ENCODE measurements at regions not wholly inside any gene's neighbourhood (a gene's known extent, or its start where the extent isn't known, plus 50 kb on each side); places are given as distances from the start of the nearest gene placed in this dataset.
A peak's percentile ranks its signal among the peaks of the same experiment; 100 is the strongest.

GRCh38 chr12:124499898-124500244 lies 67.5 kb downstream of the NCOR2 start:
- Histone ChIP-seq H3K4me2 (ENCODE audit: insufficient read depth, low read length) (no peak overlapping the region), H3K9ac (ENCODE audit: low read depth, low read length) (no peak overlapping the region), H3K4me1 (ENCODE audit: insufficient read depth, low read length) (no peaks in the 10 kb centered on the region), H3K27me3 (ENCODE audit: insufficient read depth, low read length, poor library complexity) (no peaks in the 10 kb centered on the region), H3K9me3 (ENCODE audit: insufficient read depth, low read length, severe bottlenecking) (no peaks in the 10 kb centered on the region), H4K20me1 (ENCODE audit: insufficient read depth, low read length) (peaks cover 100% of the 10 kb centered on the region), H3K4me3 (ENCODE audit: low read depth in 1 of 2, low read length in 2 of 2) (no peak overlapping the region), H3K79me2 (ENCODE audit: insufficient read depth, low read length) (peaks cover 94% of the 10 kb centered on the region), H3K36me3 (ENCODE audit: insufficient read depth, low read length) (peaks cover 15% of the 10 kb centered on the region; the same call in 1 of the 2 replicates), H2AFZ (ENCODE audit: low read depth, low read length) (no peak overlapping the region), H3K27ac (ENCODE audit: low read length) (0 out of 2 replicates have a peak overlapping the region, but pooled peaks have one; percentile 13)
- ATAC-seq (ENCODE audit: insufficient read depth, low read depth): no peak
- no peak for DNase-seq
- TF ChIP-seq CTCF (IDR thresholded peaks at IDR 0.05; ENCODE audit: borderline replicate concordance, extremely low read depth, low read length, poor library complexity, severe bottlenecking): no peak
- TF ChIP-seq EZH2 (IDR thresholded peaks at IDR 0.05; ENCODE audit: borderline replicate concordance, low read depth, low read length, severe bottlenecking): no peak

- H3K9me3 ChIP-seq (ENCODE audit: insufficient read depth, low read length, severe bottlenecking): no peaks in the 10 kb centered on the region
- peaks cover 19% of the 10 kb centered on the region for H3K36me3 ChIP-seq (ENCODE audit: insufficient read depth, low read length)
- ATAC-seq (ENCODE audit: insufficient read depth, low read depth): no peak
- no peak overlapping the region for H3K27ac ChIP-seq (ENCODE audit: low read length)
- no peak for DNase-seq
- no peak overlapping the region for H3K4me2 ChIP-seq (ENCODE audit: insufficient read depth, low read length)
- H4K20me1 ChIP-seq (ENCODE audit: insufficient read depth, low read length): peaks cover 100% of the 10 kb centered on the region
- no peaks in the 10 kb centered on the region for H3K4me1 ChIP-seq (ENCODE audit: insufficient read depth, low read length)
- TF ChIP-seq EZH2 (IDR thresholded peaks at IDR 0.05; ENCODE audit: borderline replicate concordance, low read depth, low read length, severe bottlenecking) (no peak), CTCF (IDR thresholded peaks at IDR 0.05; ENCODE audit: borderline replicate concordance, extremely low read depth, low read length, poor library complexity, severe bottlenecking) (peak; percentile 35)
- H3K9ac ChIP-seq (ENCODE audit: low read depth, low read length): no peak overlapping the region
- no peaks in the 10 kb centered on the region for H3K27me3 ChIP-seq (ENCODE audit: insufficient read depth, low read length, poor library complexity)
- H3K79me2 ChIP-seq (ENCODE audit: insufficient read depth, low read length): peaks cover 94% of the 10 kb centered on the region
- H3K4me3 ChIP-seq (ENCODE audit: low read depth in 1 of 2, low read length in 2 of 2): no peak overlapping the region
- no peak overlapping the region for H2AFZ ChIP-seq (ENCODE audit: low read depth, low read length)
These were observed 68.1 kb downstream of the NCOR2 start for GRCh38 chr12:124499190-124499753.

- no peak overlapping the region for H3K9ac ChIP-seq (ENCODE audit: low read depth, low read length)
- no peaks in the 10 kb centered on the region for H3K4me1 ChIP-seq (ENCODE audit: insufficient read depth, low read length)
- H3K27ac ChIP-seq (ENCODE audit: low read length): no peak overlapping the region
- peaks cover 100% of the 10 kb centered on the region for H4K20me1 ChIP-seq (ENCODE audit: insufficient read depth, low read length)
- H3K36me3 ChIP-seq (ENCODE audit: insufficient read depth, low read length): peaks cover 22% of the 10 kb centered on the region
- ATAC-seq (ENCODE audit: insufficient read depth, low read depth) (no peak), DNase-seq (no peak)
- peaks cover 94% of the 10 kb centered on the region for H3K79me2 ChIP-seq (ENCODE audit: insufficient read depth, low read length)
- TF ChIP-seq CTCF (IDR thresholded peaks at IDR 0.05; ENCODE audit: borderline replicate concordance, extremely low read depth, low read length, poor library complexity, severe bottlenecking): no peak
- no peak for TF ChIP-seq EZH2 (IDR thresholded peaks at IDR 0.05; ENCODE audit: borderline replicate concordance, low read depth, low read length, severe bottlenecking)
- H3K4me3 ChIP-seq (ENCODE audit: low read depth in 1 of 2, low read length in 2 of 2): no peak overlapping the region
- H3K9me3 ChIP-seq (ENCODE audit: insufficient read depth, low read length, severe bottlenecking): no peaks in the 10 kb centered on the region
- H2AFZ ChIP-seq (ENCODE audit: low read depth, low read length): no peak overlapping the region
- no peaks in the 10 kb centered on the region for H3K27me3 ChIP-seq (ENCODE audit: insufficient read depth, low read length, poor library complexity)
- no peak overlapping the region for H3K4me2 ChIP-seq (ENCODE audit: insufficient read depth, low read length)
These were observed 68.9 kb downstream of the NCOR2 start for GRCh38 chr12:124498275-124499189.
